ENCODE measurements at regions not wholly inside any gene's neighbourhood (a gene's known extent, or its start where the extent isn't known, plus 50 kb on each side); places are given as distances from the start of the nearest gene placed in this dataset.

GRCh38 chr10:108238261-108238660 is 1073.8 kb upstream of the SORCS1 start:
- TF ChIP-seq, protein P1, sequence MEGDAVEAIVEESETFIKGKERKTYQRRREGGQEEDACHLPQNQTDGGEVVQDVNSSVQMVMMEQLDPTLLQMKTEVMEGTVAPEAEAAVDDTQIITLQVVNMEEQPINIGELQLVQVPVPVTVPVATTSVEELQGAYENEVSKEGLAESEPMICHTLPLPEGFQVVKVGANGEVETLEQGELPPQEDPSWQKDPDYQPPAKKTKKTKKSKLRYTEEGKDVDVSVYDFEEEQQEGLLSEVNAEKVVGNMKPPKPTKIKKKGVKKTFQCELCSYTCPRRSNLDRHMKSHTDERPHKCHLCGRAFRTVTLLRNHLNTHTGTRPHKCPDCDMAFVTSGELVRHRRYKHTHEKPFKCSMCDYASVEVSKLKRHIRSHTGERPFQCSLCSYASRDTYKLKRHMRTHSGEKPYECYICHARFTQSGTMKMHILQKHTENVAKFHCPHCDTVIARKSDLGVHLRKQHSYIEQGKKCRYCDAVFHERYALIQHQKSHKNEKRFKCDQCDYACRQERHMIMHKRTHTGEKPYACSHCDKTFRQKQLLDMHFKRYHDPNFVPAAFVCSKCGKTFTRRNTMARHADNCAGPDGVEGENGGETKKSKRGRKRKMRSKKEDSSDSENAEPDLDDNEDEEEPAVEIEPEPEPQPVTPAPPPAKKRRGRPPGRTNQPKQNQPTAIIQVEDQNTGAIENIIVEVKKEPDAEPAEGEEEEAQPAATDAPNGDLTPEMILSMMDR (IDR thresholded peaks at IDR 0.05), result no peak
- TF ChIP-seq POLR2A (IDR thresholded peaks at IDR 0.05) (no peak), EP300 (IDR thresholded peaks at IDR 0.05) (no peak), POLR2AphosphoS5 (IDR thresholded peaks at IDR 0.05) (no peak)
- ATAC-seq (ENCODE audit: low FRiP score in 2 of 2) (no peak), DNase-seq (no peak)
- Histone ChIP-seq H3K27me3 (no peaks in the 10 kb centered on the region), H3K36me3 (no peaks in the 10 kb centered on the region), H3K9me3 (no peaks in the 10 kb centered on the region), H3K4me1 (no peaks in the 10 kb centered on the region), H3K27ac (no peak overlapping the region), H3K4me3 (no peak overlapping the region)
- 21 to 70% methylated on average over 1 of the region's 1 CpG for WGBS, 2 donors

- Histone ChIP-seq H3K27me3 (no peaks in the 10 kb centered on the region), H3K9me3 (no peaks in the 10 kb centered on the region), H3K36me3 (no peaks in the 10 kb centered on the region), H3K4me1 (no peaks in the 10 kb centered on the region), H3K27ac (no peak overlapping the region), H3K4me3 (no peak overlapping the region)
- DNase-seq (no peak), ATAC-seq (ENCODE audit: low FRiP score in 2 of 2) (no peak)
- TF ChIP-seq EP300 (IDR thresholded peaks at IDR 0.05) (no peak), POLR2A (IDR thresholded peaks at IDR 0.05) (no peak), POLR2AphosphoS5 (IDR thresholded peaks at IDR 0.05) (no peak)
- TF ChIP-seq, protein P1 (IDR thresholded peaks at IDR 0.05), result no peak
- WGBS, 2 donors, result 62 to 69% methylated on average over 5 of the region's 5 CpGs
Measured at GRCh38 chr10:108230478-108231170, 1066.1 kb upstream of the SORCS1 start.

DNA sequence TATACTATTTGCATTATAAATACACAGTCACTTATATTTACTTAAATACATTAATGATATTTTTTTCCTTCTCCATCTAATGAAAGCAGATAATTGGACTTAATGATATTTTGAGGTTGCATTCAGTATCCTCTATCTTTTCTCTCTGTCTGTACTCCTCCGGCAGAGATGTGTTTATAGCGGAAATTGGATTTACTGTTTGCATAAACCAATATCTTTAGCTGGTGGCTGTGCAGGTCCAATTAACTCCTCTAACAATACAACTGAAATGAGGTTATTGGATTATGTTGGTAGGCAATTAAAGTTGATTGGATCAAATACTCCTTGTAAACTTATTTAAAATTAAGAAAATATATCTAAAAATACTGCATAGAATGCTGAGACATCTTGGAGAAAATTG is 1044.2 kb upstream of the SORCS1 start:
- H3K27ac ChIP-seq, result no peak overlapping the region
- DNase-seq, result no peak
- TF ChIP-seq POLR2A (IDR thresholded peaks at IDR 0.05) (no peak), POLR2AphosphoS5 (IDR thresholded peaks at IDR 0.05) (no peak), EP300 (IDR thresholded peaks at IDR 0.05) (no peak)
- TF ChIP-seq, protein P1 (IDR thresholded peaks at IDR 0.05), result no peak

GRCh38 chr10:108208038-108208437 is 1043.5 kb upstream of the SORCS1 start:
- Histone ChIP-seq H3K4me3 (no peak overlapping the region), H3K27me3 (no peaks in the 10 kb centered on the region), H3K27ac (no peak overlapping the region), H3K4me1 (no peaks in the 10 kb centered on the region), H3K36me3 (no peaks in the 10 kb centered on the region), H3K9me3 (no peaks in the 10 kb centered on the region)
- ATAC-seq (ENCODE audit: low FRiP score in 2 of 2) (no peak), DNase-seq (no peak)
- TF ChIP-seq, protein P1 (IDR thresholded peaks at IDR 0.05), result no peak
- TF ChIP-seq POLR2A (IDR thresholded peaks at IDR 0.05) (no peak), POLR2AphosphoS5 (IDR thresholded peaks at IDR 0.05) (no peak), EP300 (IDR thresholded peaks at IDR 0.05) (no peak)
- 57 to 72% methylated on average over 3 of the region's 3 CpGs for WGBS, 2 donors

More for the DNA sequence above, 1044.2 kb upstream of the SORCS1 start:
- 85 to 92% methylated on average over 2 of the region's 2 CpGs for WGBS, 2 donors
- Histone ChIP-seq H3K27me3 (no peaks in the 10 kb centered on the region), H3K4me3 (no peak overlapping the region), H3K9me3 (no peaks in the 10 kb centered on the region), H3K36me3 (no peaks in the 10 kb centered on the region), H3K4me1 (no peaks in the 10 kb centered on the region)
- ATAC-seq (ENCODE audit: low FRiP score in 2 of 2), result no peak

All from upper lobe of left lung (tissue), 6 donors.